NCI-H1092 (cell line): ENCODE measurements at regions not wholly inside any gene's neighbourhood (a gene's known extent, or its start where the extent isn't known, plus 50 kb on each side); places are given as distances from the start of the nearest gene placed in this dataset.
"Not testable (repeated sequence)": the region's sequence is repeated elsewhere in the genome, so short reads cannot be mapped to it uniquely, and the experiment has no call there.

Experiments
- DNase-seq: peaks from one replicate; lab custom pipeline; 2025; lab: John Stamatoyannopoulos, UW

DNA sequence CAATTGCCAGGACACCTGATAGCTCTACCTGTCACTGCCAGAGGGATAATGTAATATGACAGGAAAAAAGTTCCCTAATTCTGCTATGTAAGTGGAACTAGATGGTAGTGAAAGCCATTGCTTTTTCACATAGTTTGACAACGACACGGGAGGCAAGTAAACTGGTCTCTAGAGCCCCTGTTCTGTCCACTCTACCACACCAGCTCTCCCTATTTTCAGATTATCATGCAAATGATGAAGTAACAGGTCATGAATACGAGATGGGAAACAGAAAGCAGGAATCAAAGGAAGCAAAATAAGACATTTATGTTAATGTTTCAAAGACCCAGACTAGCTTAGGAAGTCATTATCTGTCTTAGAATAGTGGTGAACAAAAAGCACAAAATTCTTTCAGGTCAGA is 56.2 kb downstream of the TAF11L14 start:
- DNase-seq, result no peak

DNA sequence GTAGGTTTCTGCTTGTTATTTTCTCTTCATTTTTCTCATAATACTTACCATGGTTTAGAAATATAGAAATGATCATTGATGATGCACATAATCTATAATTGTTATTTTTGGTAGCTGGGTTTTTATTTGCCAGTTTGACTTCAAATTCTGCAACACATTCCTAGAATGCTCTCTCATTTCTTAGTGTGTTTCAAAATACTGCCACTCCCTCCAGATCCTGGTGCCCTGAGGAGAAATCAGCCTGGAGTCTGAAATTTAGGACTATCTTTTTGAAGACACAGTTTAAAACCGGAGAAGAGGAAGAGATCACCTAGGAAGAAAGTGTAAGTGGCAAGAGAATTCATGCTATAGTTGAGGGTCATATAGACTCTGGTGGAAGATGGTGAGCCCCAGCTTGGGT is 57.5 kb downstream of the TAF11L14 start:
- no peak for DNase-seq

DNA sequence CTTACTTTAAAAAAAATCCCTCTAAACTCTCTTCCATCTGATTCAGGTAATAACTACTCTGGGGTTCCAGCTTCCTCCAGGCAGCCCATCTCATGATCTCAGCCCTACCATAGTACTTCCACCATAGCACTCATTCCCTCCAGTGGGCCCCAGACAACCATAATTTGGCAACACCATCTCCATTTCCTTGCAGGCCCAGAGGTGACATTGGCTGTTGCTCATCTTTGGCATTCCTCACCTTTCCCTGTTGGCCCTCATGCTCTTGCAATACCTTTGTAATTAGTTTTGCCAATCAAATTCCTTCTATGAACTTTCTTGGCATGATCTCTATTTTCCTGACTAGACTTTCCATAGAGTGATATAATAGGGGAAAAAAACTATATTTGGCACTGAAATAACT is 60.1 kb downstream of the TAF11L14 start:
- DNase-seq, result no peak

DNA sequence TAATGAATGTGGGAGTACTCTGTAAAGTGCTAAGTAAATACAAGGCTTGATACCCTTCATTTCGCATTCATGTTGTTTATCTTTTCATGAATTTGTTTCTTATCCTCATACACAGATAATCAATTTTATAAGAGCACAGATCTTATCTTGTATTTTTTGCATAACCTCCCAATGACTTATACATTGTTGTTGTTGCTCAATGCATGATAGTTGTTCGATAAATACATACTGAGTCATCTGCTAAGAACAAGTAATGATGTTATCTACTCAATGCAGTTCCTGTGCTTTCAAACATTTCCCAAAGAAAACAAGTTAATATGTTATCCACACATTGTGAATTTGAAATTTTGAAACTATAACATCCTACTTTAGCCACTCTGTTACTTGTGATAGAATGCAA is 60.7 kb downstream of the TAF11L14 start:
- DNase-seq, result no peak

DNA sequence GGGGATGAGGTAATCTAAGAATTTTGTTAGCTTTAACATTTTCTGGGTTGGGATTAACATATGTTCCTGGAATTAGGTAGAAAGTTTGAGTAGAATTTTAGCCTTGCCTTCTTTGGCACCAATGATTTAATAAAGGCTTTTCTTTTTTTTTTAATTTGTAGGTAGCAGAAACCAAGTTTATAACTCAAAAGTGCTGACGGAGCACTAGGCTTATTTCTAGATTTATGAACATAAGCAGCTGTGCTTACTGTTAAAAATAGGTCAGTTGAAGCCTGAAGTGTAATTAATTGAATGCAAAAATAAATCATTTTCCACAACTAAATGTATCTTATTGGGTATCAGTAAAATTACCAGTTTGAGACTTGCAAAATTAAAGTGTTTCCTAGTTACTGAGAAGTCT is 62.4 kb downstream of the TAF11L14 start:
- DNase-seq, result no peak

DNA sequence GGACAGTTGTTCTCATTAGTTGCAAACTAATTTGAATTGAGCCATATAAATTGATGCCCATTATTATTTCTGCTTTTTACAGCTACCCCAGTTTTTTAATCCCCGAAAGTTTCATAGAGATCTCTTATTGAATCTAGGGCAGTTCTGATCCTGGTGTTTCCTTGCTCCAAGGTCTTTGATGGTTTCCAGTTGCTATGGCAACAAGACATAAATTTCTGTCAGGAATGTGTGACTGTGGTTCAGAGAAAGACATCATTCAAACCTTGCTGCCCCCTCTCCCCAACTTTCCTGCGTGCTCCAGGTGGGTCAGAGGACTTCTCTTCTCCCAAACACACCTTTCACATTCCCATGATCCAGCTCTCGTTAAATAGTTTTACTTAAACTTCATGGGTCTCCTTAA is 63.4 kb downstream of the TAF11L14 start:
- DNase-seq, result no peak

DNA sequence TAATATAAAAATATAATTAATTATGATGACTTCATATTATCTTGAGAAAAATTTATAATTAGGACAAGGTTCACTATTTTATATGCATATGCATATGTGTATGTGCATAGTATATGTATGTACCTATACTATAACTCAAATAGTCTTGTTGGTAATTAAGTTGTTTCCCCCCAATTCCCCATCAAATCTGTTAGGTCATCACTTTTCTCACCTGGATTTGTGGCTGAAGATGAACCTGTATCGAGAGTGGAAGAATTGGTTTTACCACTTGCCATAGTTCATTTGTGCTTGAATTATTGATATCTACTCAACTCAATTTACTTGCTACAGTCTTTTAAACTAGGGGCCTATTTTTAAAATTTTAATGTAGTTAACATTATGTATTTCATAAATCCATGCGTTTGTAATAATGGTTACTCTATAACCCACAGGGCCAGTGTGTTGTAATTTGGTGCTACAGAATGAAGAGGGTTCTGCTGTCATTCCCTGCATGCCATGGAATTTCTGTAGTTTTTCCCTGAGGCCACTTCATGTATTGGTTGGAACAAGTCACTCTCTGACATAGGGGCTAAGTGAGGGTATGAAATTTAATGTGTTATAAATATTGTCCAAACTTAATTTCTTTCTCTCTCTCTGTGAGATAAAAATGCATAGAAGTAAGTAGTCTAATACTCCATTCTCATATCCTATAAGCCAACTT is 74.9 kb downstream of the TAF11L14 start:
- DNase-seq, result no peak

DNA sequence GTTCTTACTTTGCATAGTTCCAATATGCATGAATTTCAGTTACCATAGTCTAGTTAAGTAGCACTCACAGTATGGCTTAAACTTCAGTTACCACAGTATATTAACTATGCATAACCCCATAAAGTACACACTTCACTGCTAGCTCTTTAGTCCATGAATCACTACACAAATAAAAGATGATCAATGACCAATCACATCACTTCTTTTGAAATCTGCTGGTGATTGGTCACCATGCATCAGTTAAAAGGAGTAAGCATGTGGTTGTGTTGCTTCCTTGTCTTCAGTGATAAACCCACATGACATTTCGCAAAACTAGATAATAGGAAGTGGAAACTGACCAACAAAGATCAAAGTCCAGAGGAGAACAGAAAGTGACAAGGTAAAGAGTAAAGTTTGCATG is 79.0 kb downstream of the TAF11L14 start:
- DNase-seq, result no peak

DNA sequence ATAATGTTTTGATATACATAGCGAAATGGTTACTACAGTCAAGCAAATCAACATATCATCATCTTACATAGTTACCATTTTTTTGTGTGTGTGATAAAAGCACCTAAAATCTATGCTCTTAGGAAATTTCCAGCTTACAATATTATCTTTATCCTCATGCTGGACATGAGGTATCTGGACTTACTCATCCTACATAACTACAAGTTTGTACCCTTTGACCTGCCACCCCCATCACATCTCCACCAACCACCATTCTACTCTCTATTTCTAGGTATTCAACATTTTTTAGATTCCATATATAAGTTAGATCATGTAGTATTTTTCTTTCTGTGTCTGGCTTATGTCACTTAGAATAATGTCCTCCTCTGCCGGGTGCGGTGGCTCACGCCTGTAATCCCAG is 79.9 kb downstream of the TAF11L14 start:
- DNase-seq, result no peak

DNA sequence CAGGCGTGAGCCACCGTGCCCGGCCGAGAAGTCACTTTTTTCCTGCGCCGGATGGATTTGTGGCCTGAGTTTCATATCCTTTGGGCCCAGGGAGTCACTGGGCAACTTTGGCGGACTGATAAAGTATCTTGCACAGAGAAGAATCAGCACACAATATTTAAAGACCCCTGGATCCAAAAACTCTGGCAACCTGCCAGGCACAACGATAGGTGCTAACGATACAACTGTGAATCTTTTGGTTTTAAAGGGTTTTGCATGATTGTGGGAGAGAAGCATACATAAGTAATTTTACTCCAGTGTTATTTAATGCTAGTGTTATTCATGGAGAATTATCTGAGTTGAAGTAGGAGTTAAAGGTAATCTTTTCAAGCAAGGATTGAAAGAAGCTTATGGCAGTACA is 85.3 kb downstream of the TAF11L14 start:
- DNase-seq, result no peak

DNA sequence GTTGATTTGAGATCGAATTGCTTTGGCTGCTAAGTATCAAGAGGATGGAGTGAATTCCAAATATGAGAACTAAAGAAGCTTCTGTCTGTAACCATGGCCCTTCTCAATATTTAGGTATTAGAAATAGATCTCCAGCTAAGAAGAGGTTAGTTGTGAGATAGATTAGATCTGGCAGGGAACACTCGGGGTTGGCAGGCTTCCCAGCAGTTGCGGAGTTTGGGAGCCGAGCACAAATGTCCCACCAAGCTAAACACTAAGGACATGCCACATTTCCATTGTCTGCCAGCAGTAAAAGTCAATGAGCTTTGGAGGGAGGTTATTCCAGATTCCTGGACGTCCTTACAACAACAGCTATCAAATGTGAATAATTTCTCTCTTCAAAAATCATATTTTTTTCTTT is 85.8 kb downstream of the TAF11L14 start:
- DNase-seq, result no peak

DNA sequence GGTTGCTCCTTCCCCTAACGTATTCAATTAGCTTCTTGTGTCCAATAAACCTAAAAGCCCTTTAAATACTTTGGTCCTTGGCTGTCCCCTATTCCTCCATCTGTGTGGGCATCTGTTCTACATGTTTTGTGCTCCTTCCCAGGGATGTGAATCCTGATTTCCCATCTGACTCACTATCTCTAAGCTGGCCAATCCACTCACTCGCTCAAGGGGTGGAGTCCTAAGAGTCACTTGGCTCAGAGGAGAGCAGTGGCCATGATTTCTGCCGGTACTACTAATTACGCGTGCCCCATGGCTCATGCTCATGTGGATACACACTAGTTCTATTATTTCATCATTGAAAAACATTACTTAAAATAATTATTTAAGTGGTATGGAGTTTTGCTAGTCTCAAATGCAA is 89.6 kb downstream of the TAF11L14 start:
- DNase-seq, result no peak

DNA sequence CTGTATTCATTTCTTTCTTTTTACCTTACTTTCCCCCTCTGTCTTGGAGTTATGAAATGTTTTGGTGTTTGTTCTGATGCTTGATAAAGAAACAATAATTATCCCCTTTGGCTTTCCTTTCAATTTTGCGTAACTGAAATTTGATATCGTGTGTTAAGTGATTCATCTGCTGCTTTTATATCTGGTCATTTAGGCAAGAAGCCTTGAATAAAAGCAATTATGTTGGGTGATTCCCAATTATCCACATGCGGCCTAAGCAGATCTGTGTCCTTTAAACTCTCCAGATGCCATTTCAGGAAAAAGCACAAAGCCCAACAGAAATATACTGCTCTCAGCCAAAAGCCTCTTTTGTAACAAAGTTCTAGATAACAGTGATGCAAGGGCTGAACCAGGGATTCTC is 92.8 kb downstream of the TAF11L14 start:
- peak; percentile 30 for DNase-seq

DNA sequence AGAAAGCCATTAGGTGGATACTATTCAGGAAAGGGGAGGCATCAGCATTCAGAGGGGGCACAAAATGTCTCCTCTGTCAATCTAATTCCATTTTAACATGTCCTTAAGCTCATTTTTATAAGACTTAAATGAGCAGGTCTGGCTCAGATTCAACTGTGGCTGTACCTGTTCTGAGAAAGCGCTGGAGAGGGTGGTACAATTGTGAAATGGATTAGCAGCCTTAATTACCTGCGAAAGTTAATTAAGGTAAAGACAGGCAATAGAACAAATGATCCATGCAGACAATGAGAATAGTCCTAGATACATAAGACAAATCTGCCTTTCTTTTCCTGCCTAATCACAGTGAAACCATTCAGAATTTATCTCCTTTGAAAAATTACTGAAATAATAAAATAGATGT is 96.2 kb downstream of the TAF11L14 start:
- no peak for DNase-seq

DNA sequence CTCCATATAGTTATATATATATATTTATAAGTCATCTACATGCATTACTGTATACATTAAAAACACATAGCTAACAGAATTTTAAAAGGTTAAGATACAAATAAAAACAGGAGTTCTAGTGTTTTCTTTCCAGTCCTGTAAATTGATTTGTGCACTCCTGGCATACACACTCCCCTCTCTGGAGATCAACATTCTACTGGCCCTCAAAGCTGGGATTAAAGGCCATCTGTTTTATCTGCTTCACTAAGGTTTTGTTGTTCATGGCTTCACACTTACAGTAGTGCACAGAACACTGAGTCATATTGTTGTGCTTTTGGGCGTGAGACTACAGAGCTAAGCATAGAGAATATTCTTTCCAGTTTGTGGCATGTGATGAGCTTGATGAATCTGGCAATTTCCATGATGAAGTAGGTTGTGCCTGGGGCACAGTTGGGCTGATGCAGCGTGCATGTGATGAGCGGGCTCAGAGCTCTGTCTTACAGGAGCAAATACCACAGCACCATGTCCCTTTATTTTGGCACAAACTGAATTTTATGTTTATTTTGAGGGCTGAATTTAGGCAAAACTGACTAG is 98.2 kb downstream of the TAF11L14 start:
- no peak for DNase-seq

DNA sequence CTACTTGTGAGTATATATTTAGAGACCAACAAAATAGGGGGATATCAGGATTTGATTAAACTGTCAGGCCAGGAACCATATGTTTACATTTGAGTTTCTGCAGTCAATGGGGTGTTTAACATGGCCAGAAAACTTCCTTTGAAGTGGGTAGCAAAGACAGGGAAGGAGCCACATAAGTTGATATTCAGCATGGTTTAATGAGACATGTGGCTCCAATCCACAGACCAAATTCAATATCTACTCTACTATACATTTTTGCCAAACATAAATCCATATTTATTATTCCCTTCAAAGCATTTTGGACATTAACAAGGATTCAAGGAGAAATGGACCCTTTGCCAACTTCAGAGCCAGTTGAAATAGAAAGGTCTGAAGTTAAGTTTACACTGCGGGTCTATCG is 99.8 kb downstream of the TAF11L14 start:
- no peak for DNase-seq

DNA sequence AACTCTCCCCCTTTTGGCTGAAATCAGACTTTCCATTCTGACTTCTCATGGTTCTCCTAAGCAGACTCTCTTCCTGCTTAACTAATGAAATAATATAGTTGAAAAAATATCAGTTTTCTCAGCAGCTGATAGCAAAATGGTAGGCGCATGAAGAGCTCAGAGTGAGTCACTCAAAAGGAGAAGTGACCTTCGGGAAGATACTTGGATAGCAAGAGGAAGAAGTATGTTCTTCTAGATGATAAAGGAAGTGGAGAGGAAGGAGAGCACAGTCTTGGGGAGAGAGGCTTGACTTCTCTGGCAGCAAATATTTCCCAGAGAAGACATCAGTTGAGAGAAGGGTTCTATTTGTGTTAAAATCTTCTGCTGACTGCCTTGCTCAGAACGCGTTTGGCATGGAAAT is 101.5 kb downstream of the TAF11L14 start:
- DNase-seq, result no peak

DNA sequence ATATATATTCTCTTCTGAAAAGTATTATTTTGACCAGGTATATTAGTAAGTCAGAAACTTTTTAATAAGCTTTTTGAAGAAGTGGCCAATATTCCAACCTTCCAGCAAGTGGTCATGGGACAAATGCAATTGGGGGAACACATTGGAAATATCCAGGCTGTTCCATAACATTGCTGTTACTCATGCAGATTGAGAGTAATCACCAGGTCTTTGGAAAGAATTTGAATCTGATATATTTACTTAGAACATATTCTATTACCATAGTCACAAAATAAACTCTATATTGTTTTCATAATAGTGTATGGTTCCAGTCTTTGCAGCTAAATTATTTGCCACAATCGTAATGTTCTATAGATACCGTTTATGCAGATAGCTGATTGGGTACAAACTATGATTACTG is 102.8 kb downstream of the TAF11L14 start:
- no peak for DNase-seq

DNA sequence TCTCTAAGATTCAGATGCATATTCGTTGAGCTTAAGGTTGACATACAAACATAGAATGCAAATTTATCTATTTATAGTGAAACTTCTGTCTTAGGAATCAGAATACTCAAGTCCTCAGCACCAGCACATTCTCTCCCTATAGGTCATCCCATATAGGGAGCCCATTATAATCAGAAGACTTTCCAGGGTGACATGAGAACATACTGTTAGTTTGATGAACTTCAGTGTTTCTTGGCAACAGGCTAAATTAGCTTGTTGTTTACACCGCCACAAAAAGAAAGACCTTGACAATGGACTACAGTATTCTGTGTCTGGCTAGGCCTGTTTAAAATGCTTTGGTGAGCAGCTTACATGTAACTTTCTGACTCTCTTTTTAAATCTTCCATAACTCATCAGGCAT is 104.2 kb downstream of the TAF11L14 start:
- no peak for DNase-seq

DNA sequence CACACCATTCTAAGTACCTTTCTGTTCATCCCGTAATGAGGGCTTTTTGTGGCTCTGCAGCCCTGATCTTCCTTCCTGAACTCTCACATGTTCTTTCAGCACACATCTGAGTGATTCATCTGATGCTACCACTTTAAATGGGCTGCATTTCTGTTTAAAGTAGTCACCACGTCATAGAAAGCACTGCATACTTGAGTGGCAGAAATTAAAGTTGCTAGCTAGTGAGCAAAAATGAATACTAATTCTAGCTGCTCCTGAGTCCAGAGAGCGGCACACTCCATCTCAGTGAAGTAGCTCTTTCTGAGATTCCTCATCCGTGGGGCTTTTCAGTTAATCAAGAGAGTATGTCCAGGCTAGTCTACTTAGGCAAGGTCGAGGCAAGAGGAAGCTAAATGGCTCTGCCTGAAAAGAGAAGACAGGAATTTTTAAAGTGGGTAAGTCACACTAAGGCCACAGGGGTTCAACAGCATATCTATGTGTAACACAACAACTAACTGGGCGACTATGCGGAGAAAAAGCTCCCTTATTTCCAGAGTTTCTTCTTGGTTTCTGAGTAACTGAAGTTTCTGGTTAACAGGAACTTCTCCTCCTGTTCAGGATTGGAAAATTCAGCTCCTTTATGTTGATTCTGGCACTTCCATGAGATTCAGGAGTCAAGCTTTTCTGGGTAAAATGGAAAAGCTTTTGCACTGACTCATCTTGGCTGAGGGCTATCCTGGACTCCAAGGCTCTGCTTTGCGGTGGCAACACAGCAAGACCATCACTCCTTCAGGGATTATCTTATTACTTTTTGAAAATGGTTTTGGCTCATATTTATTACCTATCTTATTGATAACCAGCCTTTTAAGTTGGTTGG is 109.5 kb downstream of the TAF11L14 start:
- no peak for DNase-seq

DNA sequence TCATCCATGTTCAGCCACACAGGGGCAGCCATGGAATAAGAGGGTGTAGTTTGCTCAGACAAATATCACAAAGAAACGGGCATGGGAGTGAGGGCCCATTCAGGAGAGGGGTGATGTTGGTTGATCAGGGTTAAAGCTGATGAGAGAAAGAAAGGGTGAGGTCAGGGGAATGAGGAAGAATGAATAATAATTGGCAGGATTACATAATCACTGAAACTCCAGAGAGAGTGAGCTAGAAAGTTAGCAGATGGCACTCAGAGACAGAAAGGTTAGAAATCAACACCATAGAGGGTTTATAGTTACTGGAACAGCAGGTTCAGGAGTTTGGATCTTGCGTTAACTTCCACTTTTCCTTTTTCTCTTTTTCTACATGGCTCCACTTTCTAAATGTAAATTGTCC is 113.9 kb downstream of the TAF11L14 start:
- DNase-seq, result no peak

DNA sequence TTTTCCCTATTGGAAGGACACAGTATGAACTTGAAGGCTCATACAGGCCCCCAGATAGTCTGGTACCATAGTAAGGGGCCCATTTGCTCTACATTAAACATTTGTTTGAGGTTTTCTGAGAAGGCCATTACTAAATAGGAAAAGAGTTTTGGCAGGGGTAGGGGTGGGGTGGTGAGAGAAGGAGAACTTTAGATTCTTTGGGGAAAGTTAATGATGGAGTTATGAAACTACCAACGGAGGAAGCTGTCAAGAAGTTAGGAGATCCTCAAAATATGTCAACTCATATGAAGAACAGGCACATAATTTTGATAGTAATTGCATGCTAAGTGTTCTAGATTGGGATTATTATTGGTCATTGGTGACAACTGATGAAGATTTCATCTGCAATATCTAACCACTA is 114.7 kb downstream of the TAF11L14 start:
- no peak for DNase-seq

DNA sequence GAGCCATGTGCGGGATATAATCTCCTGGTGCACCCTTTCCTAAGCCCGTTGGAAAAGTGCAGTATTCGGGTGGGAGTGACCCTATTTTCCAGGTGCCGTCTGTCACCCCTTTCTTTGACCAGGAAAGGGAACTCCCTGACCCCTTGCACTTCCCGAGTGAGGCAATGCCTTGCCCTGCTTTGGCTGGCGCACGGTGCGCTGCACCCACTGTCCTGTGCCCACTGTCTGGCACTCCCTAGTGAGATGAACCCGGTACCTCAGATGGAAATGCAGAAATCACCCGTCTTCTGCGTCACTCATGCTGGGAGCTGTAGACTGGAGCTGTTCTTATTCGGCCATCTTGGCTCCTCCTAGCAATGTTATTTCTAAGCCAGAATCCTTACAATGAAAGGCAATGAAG is 121.1 kb downstream of the TAF11L14 start:
- DNase-seq, result not testable (repeated sequence)
